GM18517 (cell line): ENCODE measurements at regions not wholly inside any gene's neighbourhood (a gene's known extent, or its start where the extent isn't known, plus 50 kb on each side); places are given as distances from the start of the nearest gene placed in this dataset.

ENCODE experiments used
- ATAC-seq: cut with Tn5 transposase; IDR thresholded peaks from one replicate; pipeline ENCODE4 v1.9.1; 2021; ENCODE audit warnings: mild to moderate bottlenecking, moderate library complexity; ENCODE audit not compliant: unreplicated experiment

GRCh38 chr9:117549444-117549843 lies 134.6 kb upstream of the ASTN2 start:
- ATAC-seq = no peak

DNA sequence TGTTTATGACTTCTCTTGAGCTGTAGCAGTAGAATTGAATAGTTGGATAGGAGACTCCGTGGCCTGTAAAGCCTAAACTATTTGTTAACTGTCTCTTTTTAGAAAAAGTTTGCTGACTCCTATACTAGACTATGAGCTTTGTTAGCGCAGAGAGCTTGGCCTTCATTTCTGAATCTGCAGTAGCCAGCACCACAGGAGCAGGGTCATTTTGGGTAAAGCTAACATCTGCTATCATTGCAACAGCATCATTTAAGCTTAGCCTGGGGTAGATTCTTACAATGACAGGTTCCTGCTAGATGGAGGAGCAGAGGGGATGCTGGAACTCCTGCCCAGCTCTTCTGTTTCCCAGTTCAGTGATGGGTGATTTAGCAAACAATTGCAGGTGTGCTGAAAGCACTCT lies 133.7 kb upstream of the ASTN2 start:
- no peak for ATAC-seq

DNA sequence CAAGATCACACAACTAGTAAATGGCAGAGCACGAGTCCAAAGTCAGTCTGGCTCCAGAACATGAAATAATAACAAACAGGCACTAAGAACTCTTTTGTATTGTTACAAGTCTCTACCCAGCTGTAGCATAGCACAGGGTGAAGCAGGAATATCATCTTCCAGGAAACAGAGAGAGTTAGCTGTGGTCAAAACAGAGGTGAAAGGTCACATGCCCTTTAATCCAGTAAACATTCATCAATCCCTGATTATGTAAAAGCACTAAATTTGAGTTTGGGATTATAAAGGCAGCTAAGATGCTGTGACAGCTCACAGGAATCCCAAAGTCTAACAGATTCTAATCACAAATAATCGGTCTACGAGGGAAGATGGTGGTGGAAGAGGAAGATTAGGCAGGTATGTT lies 133.0 kb upstream of the ASTN2 start:
- ATAC-seq = no peak

DNA sequence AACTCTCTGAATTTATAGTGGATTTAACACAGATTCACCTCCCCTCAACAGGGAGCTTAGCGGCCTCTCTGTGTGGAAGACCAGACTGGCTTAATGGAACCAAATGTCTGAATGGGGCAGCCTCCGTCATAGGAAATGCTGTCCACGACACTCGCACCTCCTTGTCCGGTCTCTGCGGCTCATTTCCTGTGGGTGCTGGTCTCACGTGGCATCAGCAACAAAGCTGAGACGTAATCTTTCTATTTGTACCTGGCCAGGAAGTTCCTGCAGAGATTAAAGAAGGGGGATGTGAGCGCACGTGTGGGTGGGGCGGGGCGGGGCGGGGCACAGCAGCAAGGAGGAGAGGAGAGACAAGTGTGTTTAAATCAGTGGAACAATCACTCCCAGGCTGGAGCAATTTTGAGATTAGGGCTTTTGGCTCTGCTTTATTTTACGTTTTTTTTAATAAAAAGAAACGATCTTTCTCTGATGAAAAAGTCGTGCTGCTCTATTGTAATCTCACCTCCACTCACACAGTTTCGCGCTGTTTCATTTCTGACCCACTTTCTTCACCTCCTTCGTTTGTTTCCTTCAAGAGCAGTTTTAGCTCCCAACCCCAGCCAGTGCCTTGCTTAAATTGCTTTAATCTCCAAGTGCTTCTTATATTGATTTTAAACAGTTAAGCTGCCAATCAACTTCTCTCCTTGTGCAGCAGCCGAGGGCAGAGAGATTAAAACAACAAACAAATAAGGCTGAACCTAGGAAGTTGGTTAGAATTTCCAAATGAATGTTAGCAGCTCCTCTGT lies 132.2 kb upstream of the ASTN2 start:
- no peak for ATAC-seq

GRCh38 chr9:117545846-117546245 lies 131.0 kb upstream of the ASTN2 start:
- ATAC-seq = no peak

GRCh38 chr9:117543089-117543488 lies 128.2 kb upstream of the ASTN2 start:
- ATAC-seq = no peak

DNA sequence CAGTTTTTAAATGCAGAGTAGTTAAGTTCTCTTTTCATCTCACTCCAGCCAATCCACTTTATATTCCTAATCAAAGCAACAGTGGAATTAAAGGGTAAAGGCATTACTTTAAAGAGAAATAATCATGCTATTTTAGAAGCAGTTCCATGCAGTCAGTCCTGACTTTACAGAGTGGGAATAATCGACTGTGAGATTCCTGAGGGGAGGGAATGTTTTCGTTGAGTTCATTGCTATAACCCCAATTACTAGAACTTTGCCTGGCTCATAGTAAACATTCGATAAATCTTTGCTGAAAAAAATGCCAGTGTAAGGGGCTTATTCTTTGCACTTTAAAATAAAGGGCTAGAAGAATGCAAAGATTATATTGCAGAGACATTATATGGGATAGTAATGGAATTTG lies 127.2 kb upstream of the ASTN2 start:
- no peak for ATAC-seq

DNA sequence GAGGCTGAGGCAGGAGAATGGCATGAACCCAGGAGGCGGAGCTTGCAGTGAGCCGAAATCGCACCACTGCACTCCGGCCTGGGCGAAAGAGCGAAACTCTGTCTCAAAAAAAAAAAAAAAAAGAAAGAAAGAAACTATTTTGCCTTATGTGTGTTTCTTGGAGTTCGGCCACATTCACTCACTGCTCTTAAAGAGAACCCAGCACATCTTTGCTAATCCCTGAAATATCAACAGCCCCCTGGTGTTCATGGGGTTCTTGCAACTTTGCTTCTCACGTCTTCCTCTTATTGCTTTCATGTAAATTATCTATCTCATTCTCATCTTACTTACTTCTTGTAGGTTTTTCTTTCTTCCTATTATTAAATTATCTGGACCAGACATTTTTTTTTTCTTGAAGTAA lies 126.3 kb upstream of the ASTN2 start:
- no peak for ATAC-seq

DNA sequence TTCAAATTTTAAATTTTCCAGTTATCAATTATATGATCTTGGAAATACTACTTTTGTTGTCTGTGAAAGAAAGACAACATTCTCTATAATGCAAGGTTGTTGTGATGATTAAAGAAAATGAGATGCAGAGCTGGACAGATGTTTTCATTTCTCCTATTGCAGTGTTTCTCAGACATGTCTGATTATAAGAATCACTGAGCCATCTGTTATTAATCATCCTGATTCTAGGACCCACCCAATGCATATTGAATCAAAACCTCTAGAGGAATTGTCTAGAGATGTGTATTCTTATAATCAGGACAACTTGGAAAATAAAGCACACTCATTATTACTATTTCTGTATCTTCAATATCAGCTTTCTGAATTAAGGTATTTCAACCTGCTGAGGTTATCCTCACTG lies 121.1 kb upstream of the ASTN2 start:
- ATAC-seq = no peak

GRCh38 chr9:117535434-117535833 lies 120.6 kb upstream of the ASTN2 start:
- no peak for ATAC-seq

- no peak for ATAC-seq
Observed at GRCh38 chr9:117528225-117528624, 113.4 kb upstream of the ASTN2 start.

GRCh38 chr9:117526674-117527073 lies 111.8 kb upstream of the ASTN2 start:
- ATAC-seq = no peak

DNA sequence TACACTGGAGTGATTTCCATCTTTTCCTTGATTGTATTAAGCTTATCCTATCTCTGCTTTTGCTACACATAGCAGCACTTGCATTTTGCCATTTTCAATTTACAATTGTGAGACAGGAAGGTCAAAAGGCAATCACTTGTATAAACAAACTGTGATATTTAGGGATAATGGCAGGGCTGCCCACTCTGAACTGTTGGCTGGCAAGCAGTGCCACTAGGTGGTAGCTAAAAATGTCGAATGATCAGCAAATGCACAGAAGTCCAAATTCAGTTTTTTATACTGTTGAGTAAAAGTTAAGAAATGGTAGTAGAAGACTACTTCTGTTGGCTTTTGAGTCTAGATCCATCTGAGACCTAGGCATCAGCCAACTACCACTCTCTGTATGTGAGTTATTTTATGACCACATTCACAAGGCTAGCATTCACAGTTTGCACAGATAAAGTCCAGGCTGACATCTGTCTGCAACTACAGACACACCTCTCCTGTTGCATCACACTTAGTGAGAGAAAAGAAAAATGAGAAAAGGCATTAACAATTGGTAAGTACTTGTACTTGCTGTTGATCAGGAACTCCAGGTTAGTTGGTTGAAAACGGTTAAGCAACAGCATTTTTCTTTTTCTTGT lies 108.8 kb upstream of the ASTN2 start:
- no peak for ATAC-seq

DNA sequence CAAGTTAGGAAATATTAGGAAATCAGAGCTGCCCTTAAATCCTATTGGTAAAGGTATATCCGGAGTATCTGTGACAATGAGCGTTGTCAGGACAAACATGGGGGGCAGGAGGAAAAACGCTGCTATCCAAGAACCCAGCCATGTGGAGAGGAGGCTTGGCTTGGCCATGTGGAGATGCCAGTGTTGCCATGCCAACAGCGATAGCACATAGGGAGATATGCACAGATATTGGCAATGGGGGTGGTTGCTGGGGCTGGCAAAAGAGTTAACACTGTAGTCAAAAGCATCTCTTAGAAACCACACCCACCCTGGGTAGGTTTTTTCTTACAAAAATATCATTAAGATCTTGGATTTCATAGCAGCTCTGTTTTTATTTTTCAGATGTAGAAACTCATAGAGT lies 106.4 kb upstream of the ASTN2 start:
- no peak for ATAC-seq

GRCh38 chr9:117516676-117517632 lies 102.1 kb upstream of the ASTN2 start:
- ATAC-seq = no peak

GRCh38 chr9:117511852-117512481 lies 97.1 kb upstream of the ASTN2 start:
- no peak for ATAC-seq

- no peak for ATAC-seq
Observed at GRCh38 chr9:117496307-117496706, 81.5 kb upstream of the ASTN2 start.

DNA sequence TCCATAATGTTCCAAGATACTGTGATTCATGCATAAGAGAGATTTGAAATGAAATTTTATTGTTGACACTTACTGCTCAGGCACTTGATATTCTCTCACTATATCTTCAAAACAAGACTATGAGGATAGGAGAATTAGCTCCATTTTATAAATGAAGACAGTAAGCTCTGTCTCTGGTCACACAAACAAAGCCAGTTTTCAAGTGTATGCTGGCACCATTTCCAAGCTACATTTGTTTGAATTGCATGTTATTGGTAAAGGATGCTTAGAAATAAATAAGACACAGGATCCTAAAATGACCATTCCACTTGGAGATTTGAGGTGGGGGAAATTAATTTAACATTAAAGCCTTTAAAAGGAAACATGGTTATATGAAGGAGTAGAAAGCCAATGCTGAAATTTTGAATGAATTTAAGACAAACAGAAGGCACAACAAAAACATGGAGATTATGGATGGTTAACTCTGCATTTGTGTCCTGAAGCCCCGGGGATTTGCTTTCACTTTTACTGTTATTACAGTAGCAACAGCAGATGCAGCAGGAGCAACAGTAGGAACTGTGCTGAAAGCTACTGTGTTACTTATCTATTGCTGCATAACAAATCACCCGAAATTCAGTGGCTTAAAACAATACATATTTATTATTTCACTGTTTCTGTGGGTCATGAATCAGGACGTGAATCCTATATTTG lies 79.7 kb upstream of the ASTN2 start:
- no peak for ATAC-seq

GRCh38 chr9:117492476-117492875 lies 77.6 kb upstream of the ASTN2 start:
- ATAC-seq = no peak

GRCh38 chr9:117491491-117491890 lies 76.6 kb upstream of the ASTN2 start:
- ATAC-seq = no peak

GRCh38 chr9:117490199-117490598 lies 75.3 kb upstream of the ASTN2 start:
- ATAC-seq = no peak
